Umbilical cord (tissue), 1 donor: ENCODE measurements at regions not wholly inside any gene's neighbourhood (a gene's known extent, or its start where the extent isn't known, plus 50 kb on each side); places are given as distances from the start of the nearest gene placed in this dataset.

Experiments
- DNase-seq: peaks from one replicate; pipeline ENCODE4 v3.0.0-alpha.2; 2015; ENCODE audit warnings: low spot score

- DNase-seq = no peak
These were observed 250.1 kb downstream of the DIPK2A start for GRCh38 chr3:144221761-144222160.

- DNase-seq = no peak
These were observed 257.7 kb downstream of the DIPK2A start for GRCh38 chr3:144229330-144229729.

- no peak for DNase-seq
These were observed 258.3 kb downstream of the DIPK2A start for GRCh38 chr3:144229953-144230352.

GRCh38 chr3:144235489-144235888, 263.9 kb downstream of the DIPK2A start:
- no peak for DNase-seq

GRCh38 chr3:144237351-144237750, 265.7 kb downstream of the DIPK2A start:
- no peak for DNase-seq

GRCh38 chr3:144241404-144241803, 269.8 kb downstream of the DIPK2A start:
- peak; percentile 94 for DNase-seq

- DNase-seq = no peak
These were observed 271.1 kb downstream of the DIPK2A start for GRCh38 chr3:144242747-144243146.

- DNase-seq = no peak
These were observed 273.0 kb downstream of the DIPK2A start for GRCh38 chr3:144244662-144245061.

GRCh38 chr3:144252896-144253295, 281.3 kb downstream of the DIPK2A start:
- DNase-seq = no peak

- no peak for DNase-seq
These were observed 285.8 kb downstream of the DIPK2A start for GRCh38 chr3:144257381-144257780.

GRCh38 chr3:144259267-144259666, 287.6 kb downstream of the DIPK2A start:
- DNase-seq = no peak

- DNase-seq = peak; percentile 68
These were observed 292.1 kb downstream of the DIPK2A start for GRCh38 chr3:144263706-144264105.

GRCh38 chr3:144264350-144264749, 292.7 kb downstream of the DIPK2A start:
- DNase-seq = no peak

- DNase-seq = peak; percentile 64
These were observed 293.2 kb downstream of the DIPK2A start for GRCh38 chr3:144264794-144265193.

GRCh38 chr3:144265542-144266100, 294.0 kb downstream of the DIPK2A start:
- DNase-seq = no peak

GRCh38 chr3:144270100-144270499, 298.5 kb downstream of the DIPK2A start:
- DNase-seq = no peak

- DNase-seq = no peak
These were observed 301.1 kb downstream of the DIPK2A start for GRCh38 chr3:144272680-144273079.

- peak; percentile 97 for DNase-seq
These were observed 302.0 kb downstream of the DIPK2A start for GRCh38 chr3:144273601-144274000.

GRCh38 chr3:144275005-144275404, 303.4 kb downstream of the DIPK2A start:
- no peak for DNase-seq

- no peak for DNase-seq
These were observed 310.7 kb downstream of the DIPK2A start for GRCh38 chr3:144282313-144282712.

- peak; percentile 21 for DNase-seq
These were observed 314.8 kb downstream of the DIPK2A start for GRCh38 chr3:144286235-144286910.

GRCh38 chr3:144287001-144287400, 315.4 kb downstream of the DIPK2A start:
- no peak for DNase-seq

GRCh38 chr3:144289057-144289456, 317.4 kb downstream of the DIPK2A start:
- DNase-seq = no peak
